ENCODE measurements at regions not wholly inside any gene's neighbourhood (a gene's known extent, or its start where the extent isn't known, plus 50 kb on each side); places are given as distances from the start of the nearest gene placed in this dataset.
"Not testable (repeated sequence)": the region's sequence is repeated elsewhere in the genome, so short reads cannot be mapped to it uniquely, and the experiment has no call there.

DNA sequence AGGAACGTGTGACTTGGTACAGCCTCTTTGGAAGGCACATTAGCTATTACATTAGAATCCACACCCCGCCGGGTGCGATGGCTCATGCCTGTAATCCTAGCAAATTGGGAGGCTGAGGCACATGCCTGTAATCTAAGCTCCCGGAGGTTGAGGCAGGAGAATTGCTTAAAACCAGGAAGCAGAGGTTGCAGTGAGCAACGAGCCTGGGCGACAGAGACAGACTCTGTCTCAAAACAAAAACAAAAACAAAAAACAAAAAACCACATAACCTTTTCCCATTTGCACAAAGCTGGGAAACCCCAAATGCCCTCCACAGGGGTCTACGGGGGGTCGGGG, 82.7 kb upstream of the METTL9 start:
- DNase-seq (ENCODE audit: low spot score), result not testable (repeated sequence)

DNA sequence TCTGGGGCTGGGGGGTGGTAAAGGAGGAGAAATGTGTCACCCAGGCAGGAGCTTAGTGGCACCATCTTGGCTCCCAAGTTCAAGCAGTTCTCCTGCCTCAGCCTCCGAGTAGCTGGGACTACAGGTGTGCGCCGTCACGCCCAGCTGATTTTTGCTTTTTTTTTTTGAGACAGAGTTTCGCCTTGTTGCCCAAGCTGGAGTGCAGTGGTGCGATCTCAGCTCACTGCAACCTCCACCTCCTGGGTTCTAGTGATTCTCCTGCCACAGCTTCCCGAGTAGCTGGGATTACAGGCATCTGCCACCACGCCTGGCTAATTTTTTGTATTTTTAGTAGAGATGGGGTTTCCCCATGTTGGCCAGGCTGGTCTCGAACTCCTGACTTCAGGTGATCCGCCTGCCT, 82.1 kb upstream of the METTL9 start:
- not testable (repeated sequence) for DNase-seq (ENCODE audit: low spot score)

DNA sequence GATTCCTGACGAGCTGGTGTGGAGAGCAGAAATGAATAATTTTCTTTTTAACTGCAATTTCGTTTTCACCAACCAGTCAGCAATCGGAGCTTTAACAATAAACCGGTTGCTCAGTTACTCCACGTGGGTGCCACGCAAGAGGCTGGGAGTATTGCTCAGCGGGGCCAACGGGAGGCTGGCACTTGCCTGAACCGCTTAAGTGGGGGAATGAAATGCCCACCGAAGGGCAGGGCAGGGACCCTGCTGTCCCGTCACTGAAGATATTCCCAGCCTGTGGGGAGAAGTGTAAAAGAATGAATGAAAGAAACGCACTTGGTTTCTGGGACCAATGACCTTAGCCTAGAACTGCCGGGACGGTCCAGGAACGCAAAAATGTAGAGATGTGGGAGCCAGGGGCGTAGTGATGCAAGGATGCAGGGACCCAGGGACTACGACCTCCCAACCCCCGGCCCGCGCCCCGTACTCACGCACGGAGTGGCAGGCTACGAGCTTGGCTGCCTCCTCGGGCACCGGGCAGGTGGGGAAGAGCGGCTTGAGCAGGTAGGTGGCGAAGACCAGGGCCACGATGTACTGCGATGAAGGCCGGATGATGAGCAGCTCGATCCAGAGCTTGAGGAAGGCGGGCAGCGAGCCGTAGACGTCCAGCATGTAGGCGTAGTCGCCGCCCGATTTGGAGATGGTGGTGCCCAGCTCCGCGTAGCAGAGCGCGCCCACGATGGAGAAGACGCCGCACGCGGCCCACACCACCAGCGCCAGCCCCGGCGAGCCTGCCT, 79.8 kb upstream of the METTL9 start:
- not testable (repeated sequence) for DNase-seq (ENCODE audit: low spot score)

DNA sequence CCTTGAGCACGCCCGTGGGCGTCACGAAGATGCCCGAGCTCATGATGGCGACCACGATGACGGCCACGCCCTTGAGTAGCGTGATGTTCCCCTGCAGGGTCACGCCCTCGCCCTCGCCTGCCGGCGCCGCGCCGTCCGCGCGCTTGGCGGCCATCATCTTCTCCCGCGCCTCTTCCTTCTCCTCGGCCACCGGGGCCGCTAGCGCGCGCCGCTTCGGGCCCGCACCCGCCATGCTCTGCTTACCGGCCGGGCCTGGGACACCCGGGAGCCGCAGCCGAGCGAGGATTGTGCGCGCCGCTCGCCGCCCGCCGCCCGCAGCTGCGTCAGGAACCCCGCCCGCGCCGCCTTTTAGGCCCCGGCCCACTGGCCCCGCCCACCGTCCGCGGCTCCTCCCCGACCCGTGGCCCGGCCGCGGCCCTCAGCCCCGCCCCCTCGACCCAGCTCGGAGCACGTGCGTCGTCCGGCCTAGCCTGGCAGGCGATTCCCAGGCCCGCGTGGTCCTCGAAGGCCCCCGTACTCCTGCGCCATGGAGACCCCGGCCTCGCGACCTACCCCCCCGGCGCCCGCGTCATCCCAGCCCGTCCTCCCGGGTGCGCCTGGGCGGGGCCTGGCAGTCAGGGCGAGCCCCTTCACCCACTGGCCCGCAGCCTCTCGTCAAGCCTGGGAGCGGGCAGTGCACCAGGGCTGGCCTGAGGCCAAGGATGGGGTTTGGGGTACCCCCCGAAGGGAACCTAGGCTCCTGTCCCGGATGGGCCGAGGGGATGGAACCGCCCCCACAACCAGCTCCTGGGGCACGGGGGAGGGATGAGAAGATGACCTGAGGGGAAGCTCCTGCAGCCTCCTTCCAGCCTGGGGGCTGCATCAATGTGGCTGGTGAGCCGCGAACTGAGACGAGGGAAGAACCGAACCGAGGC, 79.0 kb upstream of the METTL9 start:
- peak; percentile 98 for DNase-seq (ENCODE audit: low spot score)

DNA sequence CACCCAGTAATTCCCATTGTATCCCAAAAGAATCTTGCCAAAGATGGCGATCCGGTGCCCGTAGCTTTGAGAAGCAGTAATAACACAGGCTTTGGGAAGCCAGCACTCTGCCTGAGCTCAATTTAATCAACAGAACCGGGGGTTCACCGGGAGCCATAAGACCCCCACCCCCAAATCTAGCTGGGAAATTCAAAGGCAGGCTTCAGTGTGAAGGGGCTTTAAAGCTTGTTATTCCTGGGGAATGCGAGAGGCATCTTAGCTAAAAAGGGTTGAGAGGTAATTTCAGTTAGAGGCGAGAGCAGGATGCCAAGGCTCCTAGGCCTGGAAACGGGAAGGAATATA, 78.4 kb upstream of the METTL9 start:
- DNase-seq (ENCODE audit: low spot score), result not testable (repeated sequence)

DNA sequence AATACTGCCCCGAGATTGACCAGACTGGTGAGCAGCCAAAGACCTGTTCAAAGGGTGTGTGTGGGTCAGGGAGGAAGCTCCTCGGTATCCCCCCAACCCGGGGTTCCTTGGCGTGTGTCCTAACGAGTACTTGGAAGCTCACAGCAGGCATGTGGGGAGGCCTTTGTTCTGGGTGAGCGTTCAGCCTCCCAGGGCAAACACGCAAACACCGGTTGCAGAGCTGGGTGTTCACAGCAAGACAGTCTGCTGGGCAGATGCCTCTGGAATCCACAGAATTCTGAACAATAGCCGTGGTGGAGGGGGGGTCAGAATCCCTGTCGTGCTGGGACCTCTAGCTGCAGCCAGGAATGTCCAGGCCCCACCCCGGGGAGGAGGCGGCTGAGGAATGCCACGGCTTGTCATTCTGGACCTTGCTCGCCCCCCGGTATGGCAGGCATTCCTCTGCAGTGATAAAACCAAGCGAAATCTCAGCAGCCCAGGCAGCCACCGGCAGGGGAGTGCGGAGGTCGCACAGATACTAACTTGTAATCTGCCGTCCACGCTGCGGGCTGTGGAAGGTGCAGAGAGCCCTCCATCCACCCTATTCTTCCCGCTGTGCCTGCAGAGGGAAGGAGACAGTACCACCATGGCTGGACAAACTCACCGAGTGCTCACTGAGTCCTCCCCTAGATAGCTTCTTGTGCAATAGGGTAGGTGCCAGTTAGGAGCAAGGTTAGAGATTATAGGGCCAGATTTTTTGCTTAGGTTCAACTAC, 77.8 kb upstream of the METTL9 start:
- not testable (repeated sequence) for DNase-seq (ENCODE audit: low spot score)

DNA sequence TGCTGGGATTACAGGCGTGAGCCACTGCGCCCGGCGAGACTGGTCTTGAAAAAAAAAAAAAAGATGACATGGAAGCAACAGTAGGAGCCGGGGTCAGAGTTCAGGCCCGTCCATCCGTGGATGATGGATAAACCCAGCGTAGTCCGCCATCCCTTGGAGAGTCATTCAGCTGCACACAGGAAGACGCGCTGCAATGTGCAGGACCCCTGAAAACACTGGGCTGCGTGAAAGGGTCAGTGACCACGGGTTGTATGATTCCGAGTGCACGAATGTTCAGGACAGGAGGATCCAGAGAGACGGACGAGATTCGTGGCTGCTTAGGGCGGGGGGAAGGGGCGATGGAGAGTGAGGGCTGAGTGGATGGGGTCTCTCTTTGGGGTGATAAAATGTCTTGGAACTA, 76.5 kb upstream of the METTL9 start:
- DNase-seq (ENCODE audit: low spot score), result not testable (repeated sequence)

DNA sequence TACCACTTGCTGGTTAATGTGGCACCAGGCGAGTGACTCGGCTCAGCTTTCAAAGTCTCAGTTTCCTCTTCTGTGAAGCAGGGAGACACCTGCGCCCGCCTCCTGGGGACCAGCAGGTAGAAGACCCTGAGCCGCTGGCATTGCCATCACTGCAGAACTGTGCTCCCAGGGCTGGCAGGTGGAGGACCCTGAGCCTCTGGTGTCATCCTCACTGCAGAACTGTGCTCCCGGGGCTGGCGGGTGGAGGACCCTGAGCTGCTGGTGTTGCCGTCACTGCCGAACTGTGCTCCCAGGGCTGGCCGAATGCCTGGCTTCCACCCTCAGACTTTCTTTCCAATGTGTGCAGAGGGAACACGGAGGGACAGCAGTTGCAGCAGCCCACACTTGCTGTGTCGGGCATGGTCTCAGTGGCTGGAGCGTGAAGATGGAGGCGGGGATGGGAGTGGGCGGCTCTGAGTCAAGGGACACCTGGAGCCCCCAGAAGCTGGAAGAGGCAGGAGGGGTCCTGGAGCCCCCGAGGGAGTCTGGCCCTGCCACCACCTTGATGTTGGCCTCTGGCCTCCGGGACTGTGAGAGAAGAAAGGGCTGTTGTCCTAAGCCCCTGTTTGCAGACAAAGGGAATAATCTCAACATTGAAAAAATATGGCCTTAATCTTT, 75.8 kb upstream of the METTL9 start:
- no peak for DNase-seq (ENCODE audit: low spot score)

DNA sequence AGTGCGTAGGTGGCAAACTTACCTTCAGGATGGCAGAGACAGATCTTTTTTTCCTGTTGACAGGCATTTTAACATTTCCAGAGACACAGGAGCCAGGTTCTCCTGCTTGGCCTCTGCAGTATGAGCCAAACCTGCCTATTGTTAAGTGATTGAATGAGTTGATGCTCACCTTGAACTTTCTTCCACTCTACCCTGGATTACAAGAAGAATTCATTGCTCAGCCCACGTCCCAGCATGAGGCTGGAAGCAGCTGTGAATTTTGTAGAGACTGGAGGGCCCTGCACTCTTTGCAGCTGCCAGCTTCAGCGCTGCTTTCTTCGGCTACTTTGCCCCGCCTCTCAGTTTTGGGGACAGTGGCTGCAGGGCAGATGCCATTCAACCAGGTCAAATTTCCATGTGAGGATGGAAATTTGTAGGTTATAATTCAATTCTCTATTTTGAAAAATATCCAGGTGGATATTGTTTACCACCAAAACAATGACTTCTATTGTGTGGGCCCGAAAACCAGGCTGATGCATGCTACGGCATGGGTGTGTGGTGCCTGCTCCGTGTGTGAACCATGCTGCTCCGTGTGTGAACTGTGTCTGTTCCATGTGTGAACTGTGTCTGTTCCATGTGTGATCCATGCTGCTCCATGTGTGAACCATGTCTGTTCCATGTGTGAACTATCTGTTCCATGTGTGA, 75.2 kb upstream of the METTL9 start:
- no peak for DNase-seq (ENCODE audit: low spot score)

DNA sequence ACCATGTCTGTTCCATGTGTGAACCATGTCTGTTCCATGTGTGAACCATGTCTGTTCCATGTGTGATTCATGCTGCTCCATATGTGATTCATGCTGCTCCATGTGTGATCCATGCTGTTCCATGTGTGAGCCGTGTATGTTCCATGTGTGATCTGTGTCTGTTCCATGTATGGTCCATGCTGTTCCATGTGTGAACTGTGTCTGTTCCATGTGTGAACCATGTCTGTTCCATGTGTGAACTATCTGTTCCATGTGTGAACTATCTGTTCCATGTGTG, 74.7 kb upstream of the METTL9 start:
- DNase-seq (ENCODE audit: low spot score), result not testable (repeated sequence)

DNA sequence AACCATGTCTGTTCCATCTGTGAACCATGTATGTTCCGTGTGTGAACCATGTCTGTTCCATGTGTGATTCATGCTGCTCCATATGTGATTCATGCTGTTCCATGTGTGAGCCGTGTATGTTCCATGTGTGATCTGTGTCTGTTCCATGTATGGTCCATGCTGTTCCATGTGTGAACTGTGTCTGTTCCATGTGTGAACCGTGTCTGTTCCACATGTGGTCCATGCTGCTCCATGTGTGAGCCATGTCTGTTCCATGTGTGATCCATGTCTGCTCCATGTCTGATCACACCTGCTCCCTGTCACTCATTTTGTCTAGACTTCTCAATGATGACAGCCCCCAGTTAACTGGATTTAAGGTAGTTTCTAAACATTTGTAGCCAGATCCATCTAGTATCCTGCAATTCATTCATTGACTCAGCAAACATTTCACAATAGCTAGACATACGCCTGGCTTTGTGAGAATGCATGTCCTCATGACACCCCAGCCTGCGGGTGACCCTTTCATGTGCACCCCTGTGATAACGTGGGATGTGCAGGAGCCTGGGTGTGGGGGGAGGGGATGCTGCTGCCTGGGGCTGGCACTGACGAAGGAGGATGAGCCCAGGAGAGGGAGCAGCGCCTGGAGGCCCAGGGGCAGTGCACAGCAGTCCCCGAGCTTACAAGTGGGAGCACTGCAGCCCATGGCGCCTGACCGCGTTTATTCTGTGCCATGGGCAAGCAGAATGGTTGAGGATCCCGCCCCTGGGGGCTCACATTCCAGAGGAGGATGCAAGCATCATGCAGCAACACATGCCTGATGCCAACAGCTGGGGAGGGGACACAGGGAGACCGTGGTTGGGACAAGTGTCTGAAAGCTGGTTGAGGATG, 74.1 kb upstream of the METTL9 start:
- DNase-seq (ENCODE audit: low spot score), result not testable (repeated sequence)

DNA sequence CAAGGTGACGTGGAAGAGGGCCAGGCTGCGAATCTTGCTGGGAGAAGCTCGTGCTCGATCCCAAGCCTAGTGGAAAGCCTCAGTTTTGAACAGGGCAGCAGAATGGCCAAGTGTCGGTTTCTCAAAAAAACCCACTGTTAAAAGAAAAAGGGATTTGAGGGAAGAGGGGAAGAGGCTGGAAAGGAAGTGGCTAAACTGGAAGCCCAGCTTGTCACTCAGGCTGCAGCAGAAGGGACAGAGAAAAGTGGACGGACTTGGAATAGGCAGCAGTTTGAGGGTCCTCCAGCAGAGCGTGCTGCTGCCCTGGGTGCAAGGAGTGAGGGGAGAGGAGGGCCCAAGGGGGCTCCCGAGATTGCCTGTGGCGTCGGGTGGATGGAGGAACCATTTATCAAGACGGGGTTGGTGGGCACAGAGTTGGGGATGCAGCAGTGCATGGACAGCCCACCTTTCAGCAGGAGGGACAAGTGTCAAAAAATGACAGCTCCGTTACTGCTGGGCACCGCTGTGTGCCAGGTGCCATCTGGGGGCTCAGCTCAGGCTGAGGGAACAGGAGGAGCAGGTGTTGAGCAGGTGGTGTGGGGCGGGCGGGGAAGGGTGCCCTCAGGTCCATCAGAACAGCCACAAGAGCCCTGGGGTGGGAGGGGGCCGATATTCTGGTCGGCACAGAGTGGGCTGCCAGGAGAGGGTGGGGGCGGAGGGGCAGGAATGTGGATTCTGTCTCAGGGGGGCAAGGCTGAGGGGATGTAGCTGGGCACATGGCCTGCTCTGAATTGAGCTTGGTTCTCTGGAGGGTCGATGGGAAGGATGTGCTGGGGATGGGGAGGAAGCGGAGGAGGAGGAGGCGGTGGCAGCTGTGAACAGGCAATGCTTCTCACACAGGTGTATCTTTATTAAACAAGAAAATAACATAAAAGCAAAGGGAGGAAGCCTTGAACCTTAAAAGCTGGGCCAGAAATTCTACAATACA, 73.1 kb upstream of the METTL9 start:
- DNase-seq (ENCODE audit: low spot score), result not testable (repeated sequence)

DNA sequence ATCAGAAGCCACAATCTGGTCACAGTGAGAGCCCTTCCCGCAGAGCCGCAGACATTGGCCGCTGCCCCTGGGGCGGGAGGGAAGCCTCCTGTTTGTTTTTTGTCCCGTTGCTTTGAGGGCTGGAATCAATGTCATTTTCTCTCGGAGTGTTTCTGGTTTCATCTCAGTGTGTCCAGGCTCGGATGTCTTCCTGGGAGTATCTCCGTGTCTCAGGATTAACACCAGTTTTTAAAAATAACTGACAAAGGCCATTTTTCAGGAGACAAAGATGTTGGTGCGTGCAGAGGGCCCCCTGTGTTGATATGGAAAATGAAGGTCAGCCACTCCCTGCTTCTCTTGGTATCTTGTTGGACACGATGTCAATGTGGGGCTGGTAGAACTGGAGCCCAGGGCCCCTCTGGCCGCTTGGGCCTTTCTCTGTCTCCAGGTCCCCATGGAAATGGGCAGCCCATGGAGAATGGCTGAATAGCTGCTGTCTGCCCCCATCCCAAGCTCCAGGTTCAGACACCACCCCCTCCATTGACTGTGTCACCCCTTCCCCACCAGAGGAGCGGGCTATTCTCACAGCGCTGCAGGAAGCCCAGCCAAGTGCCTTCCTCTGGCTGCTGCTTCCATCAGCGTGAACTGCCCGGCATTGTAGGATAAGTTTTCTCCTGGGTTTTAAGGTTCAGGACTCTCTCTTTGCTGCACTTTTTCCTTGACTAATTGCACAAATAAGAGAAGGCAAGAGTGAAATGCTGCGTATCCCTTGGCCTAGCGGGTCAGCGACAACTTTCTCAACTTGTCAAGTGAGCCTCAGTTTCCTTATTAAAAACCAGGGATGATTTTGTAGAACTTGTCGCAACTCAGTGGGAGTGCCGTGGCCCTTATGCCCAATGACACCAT, 72.2 kb upstream of the METTL9 start:
- DNase-seq (ENCODE audit: low spot score), result no peak

DNA sequence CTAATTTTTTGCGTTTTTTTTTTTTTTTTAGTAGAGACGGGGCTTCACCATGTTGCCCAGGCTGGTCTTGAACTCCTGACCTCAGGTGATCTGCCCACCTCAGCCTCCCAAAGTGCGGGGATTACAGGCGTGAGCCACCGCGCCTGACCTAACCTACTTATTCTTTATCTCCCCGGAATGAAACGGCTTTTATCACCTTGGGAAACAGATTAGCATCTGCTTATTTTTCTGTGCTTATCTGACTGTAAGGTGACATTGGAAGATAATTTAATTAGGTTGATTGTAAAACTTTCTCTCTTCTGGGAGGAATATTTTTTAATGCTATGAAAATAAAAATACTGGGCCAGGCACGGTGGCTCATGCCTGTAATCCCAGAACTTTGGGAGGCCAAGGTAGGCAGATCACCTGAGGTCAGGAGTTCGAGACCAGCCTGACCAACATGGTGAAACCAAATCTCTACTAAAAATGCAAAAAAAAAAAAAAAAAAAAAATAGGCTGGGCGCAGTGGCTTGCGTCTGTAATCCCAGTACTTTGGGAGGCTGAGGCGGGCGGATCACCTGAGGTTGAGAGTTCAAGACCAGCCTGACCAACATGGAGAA, 70.2 kb upstream of the METTL9 start:
- not testable (repeated sequence) for DNase-seq (ENCODE audit: low spot score)

DNA sequence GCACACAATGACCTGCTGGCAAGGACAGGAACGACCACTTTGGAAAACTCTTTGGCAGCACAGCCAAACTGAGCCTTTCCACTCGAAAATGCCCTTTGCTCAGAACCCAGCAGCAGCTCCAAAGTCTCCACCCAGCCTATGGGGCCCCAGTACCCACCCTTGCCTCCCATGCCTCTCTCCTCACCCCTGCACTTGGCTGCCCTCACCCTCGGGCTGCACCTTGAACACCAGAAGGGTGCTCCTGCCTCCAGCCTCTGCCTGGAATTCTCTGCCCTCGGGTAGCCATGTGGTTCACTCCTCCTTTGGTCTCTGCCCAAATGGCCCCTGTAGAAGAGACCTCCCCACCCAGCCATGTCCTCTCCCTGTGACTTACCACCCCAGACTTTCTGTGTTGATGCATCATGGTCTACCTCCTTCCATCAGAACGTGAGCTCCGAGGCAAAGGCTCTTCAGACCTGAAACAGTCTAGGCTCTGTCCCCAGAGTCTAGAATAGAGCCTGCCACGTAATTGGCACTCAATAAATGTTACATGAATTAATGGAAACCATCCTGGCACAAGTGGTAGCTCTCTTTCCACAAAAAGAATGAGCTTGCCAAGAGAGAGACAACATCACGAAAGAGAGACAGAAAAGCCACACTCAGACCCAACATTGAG, 68.5 kb upstream of the METTL9 start:
- DNase-seq (ENCODE audit: low spot score), result not testable (repeated sequence)

DNA sequence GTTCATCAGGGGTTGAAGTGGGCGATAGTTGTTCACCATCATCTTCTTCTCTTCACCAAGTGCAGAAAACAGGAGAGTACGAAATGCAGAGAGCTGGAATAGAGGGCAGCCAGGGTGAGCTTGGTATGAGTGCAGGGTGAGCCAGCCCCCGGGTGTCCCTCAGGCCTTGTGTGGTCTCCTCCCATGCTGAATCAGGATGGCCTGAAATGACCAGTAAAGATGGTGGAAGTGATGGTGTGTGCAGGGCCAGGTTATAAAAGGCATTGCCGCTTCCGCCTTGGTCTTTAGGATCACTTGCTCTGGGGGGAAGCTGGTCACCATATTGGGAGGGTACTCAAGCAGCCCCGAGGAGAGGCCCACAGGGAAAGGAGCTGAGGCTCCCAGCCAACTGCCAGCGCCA, 66.4 kb upstream of the METTL9 start:
- DNase-seq (ENCODE audit: low spot score), result not testable (repeated sequence)

DNA sequence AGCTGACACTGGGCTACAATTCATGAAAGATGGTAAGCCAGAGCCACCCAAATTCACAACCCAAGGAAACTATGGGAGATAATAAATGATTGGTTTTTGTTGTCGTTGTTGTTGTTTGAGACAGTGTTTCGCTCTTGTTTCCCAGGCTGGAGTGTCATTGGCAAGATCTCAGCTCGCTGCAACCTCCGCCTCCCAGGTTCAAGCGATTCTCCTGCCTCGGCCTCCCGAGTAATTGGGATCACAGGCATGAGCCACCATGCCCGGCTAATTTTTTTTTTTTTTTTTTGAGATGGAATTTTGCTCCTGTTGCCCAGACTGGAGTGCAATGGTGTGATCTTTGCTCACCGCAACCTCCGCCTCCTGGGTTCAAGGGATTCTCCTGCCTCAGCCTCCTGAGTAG, 65.9 kb upstream of the METTL9 start:
- DNase-seq (ENCODE audit: low spot score), result not testable (repeated sequence)

DNA sequence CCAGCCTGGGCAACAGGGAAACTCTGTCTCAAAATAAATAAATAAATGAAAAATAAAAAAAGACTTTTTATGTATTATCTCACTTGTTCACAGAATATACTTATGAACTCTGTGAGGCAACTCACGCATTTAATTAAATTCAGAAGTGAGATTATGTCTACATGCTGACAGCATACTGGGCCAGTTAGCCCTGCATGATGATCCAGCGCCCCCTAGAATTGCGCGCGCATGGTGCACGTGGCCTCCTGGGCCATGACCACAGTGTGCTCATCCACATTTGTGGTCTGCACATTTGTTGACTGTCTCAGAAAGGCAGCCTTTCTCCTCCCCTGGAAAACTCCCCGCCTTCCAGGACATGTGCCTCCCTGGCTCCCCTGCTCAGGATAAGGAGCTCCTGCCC, 64.8 kb upstream of the METTL9 start:
- not testable (repeated sequence) for DNase-seq (ENCODE audit: low spot score)

Data from D341Med (cell line).